ENCODE measurements at regions not wholly inside any gene's neighbourhood (a gene's known extent, or its start where the extent isn't known, plus 50 kb on each side); places are given as distances from the start of the nearest gene placed in this dataset.

DNA sequence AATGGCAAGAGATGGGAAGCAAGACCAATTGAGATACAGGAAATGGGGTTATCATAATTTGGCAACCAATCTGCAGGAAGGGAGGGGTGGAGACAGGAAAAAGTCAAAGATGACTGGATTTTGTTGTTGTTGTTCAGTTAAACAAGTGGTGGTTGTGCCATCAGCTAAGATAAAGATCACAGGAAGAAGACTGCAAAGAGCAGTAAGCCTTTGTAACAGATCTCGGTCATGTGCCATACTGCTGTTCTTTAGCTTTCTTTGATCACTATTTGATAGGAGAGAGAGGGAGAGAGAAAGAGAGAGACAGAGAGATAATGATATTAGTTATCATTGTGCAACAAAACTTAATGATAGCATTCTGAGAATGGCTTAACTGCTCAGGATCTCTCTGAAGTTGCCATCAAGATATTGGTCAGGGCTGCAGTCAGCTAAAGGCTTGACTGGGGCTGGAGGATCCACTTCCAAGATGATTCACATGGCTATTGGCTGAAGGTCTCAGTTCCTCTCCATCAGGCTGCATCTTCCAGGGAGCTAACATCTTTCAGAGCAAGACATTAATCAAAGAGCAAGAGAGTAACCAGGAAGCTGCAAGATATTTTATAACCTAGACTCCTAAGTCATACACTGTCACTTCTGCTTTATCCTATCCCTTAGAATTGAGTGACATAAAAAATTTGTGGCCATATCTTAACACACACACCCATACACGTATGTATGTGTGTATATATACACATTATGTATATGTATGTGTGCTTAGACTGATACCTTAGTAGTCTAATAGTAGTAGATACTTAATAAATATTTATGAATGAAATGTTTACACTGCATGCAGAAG lies 405.0 kb downstream of the SHISA9 start:
- ATAC-seq (no peak), DNase-seq (no peak)
- intact Hi-C loops (cut with micrococcal nuclease): no loop called here
- H2AFZ ChIP-seq (ENCODE audit: low read length): no peak overlapping the region
- no peaks in the 10 kb centered on the region for H3K9me3 ChIP-seq (ENCODE audit: low read length)
- H3K4me3 ChIP-seq (ENCODE audit: low read length): no peak overlapping the region
- no peak overlapping the region for H3K9ac ChIP-seq (ENCODE audit: low read length)
- no peaks in the 10 kb centered on the region for H3K27me3 ChIP-seq (ENCODE audit: low read length)
- H3K36me3 ChIP-seq (ENCODE audit: low read depth, low read length): no peaks in the 10 kb centered on the region
- no peaks in the 10 kb centered on the region for H4K20me1 ChIP-seq (ENCODE audit: low read length)
- no TSS peak for BruUV-seq (replicated peaks)
- H3F3A ChIP-seq (ENCODE audit: low read length, unreplicated experiment): no peaks in the 10 kb centered on the region
- H3K4me2 ChIP-seq (ENCODE audit: low read length): no peak overlapping the region
- no peaks in the 10 kb centered on the region for H3K79me2 ChIP-seq (ENCODE audit: low read length)
- no peak overlapping the region for H3K27ac ChIP-seq (ENCODE audit: low read length)
- TF ChIP-seq EZH2 (IDR thresholded peaks at IDR 0.05; ENCODE audit: low read length, unreplicated experiment): no peak
- TF ChIP-seq, protein P1, sequence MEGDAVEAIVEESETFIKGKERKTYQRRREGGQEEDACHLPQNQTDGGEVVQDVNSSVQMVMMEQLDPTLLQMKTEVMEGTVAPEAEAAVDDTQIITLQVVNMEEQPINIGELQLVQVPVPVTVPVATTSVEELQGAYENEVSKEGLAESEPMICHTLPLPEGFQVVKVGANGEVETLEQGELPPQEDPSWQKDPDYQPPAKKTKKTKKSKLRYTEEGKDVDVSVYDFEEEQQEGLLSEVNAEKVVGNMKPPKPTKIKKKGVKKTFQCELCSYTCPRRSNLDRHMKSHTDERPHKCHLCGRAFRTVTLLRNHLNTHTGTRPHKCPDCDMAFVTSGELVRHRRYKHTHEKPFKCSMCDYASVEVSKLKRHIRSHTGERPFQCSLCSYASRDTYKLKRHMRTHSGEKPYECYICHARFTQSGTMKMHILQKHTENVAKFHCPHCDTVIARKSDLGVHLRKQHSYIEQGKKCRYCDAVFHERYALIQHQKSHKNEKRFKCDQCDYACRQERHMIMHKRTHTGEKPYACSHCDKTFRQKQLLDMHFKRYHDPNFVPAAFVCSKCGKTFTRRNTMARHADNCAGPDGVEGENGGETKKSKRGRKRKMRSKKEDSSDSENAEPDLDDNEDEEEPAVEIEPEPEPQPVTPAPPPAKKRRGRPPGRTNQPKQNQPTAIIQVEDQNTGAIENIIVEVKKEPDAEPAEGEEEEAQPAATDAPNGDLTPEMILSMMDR (conservative IDR thresholded peaks at IDR 0.05; ENCODE audit: low read depth, low read length): no peak
- no peaks in the 10 kb centered on the region for H3K4me1 ChIP-seq (ENCODE audit: insufficient read depth, low read length)
- ChIA-PET POLR2A (ENCODE audit: unreplicated experiment) (no interaction called here), CTCF (no interaction called here)
- H3K9me2 ChIP-seq (replicated peaks; ENCODE audit: low read length): no peaks in the 10 kb centered on the region

DNA sequence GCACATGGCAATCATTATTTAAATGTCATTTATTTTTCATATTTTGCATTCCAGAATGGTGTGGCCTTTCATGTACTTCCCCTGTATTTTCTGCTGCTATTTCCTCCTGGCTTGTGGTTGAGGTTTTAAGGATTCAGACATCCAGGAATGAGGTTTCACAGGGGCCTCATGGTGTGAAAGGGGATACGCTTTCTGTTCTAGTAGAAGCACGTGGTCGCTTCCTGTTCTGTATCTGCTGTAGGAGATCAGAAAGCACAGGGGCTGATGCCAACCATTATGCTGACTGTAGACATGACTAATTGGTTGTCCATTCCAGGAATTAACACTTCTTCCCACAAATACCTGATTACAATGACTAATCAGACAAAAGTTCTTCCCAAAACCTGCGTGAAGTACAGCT lies 405.9 kb downstream of the SHISA9 start:
- Histone ChIP-seq H3K9me2 (replicated peaks; ENCODE audit: low read length) (no peaks in the 10 kb centered on the region), H3K27ac (ENCODE audit: low read length) (no peak overlapping the region), H3K4me1 (ENCODE audit: insufficient read depth, low read length) (no peaks in the 10 kb centered on the region), H3K9me3 (ENCODE audit: low read length) (no peaks in the 10 kb centered on the region), H3K27me3 (ENCODE audit: low read length) (no peaks in the 10 kb centered on the region), H2AFZ (ENCODE audit: low read length) (no peak overlapping the region), H4K20me1 (ENCODE audit: low read length) (no peaks in the 10 kb centered on the region), H3K4me3 (ENCODE audit: low read length) (no peak overlapping the region), H3K79me2 (ENCODE audit: low read length) (no peaks in the 10 kb centered on the region), H3F3A (ENCODE audit: low read length, unreplicated experiment) (no peaks in the 10 kb centered on the region), H3K4me2 (ENCODE audit: low read length) (no peak overlapping the region), H3K9ac (ENCODE audit: low read length) (no peak overlapping the region), H3K36me3 (ENCODE audit: low read depth, low read length) (no peaks in the 10 kb centered on the region)
- intact Hi-C loops (cut with micrococcal nuclease): no loop called here
- POLR2A ChIA-PET (ENCODE audit: unreplicated experiment): no interaction called here
- no TSS peak for BruUV-seq (replicated peaks)
- ATAC-seq (no peak), DNase-seq (no peak)
- CTCF ChIA-PET: no interaction called here
- TF ChIP-seq, protein P1 (conservative IDR thresholded peaks at IDR 0.05; ENCODE audit: low read depth, low read length): no peak

DNA sequence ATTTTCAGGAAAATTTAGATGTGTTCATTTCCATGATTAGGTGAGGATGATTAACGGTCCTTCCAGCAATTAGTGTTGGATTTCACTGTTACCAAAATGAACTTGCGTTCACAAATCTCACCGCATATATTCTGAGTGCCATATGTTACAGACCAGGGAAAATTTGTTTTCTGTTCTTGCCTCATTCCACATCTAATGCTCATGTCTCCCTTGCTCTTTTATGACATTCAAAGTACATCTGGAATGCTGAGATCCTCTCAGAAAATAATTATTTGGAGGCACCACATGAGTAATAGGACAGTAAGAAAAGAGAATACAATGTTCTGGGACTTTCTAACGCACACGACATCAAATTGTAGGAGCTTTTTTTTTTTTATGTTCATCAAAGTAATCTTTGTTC lies 406.5 kb downstream of the SHISA9 start:
- Histone ChIP-seq H3K4me3 (ENCODE audit: low read length) (no peak overlapping the region), H3K27ac (ENCODE audit: low read length) (no peak overlapping the region)

More for the DNA sequence above, 406.5 kb downstream of the SHISA9 start:
- Histone ChIP-seq H3K36me3 (ENCODE audit: low read depth, low read length) (no peaks in the 10 kb centered on the region), H3K4me2 (ENCODE audit: low read length) (no peak overlapping the region), H3K9me2 (replicated peaks; ENCODE audit: low read length) (no peaks in the 10 kb centered on the region), H3K79me2 (ENCODE audit: low read length) (no peaks in the 10 kb centered on the region), H3K9me3 (ENCODE audit: low read length) (no peaks in the 10 kb centered on the region), H2AFZ (ENCODE audit: low read length) (no peak overlapping the region), H3F3A (ENCODE audit: low read length, unreplicated experiment) (no peaks in the 10 kb centered on the region), H3K9ac (ENCODE audit: low read length) (no peak overlapping the region), H3K27me3 (ENCODE audit: low read length) (no peaks in the 10 kb centered on the region), H3K4me1 (ENCODE audit: insufficient read depth, low read length) (no peaks in the 10 kb centered on the region), H4K20me1 (ENCODE audit: low read length) (no peaks in the 10 kb centered on the region)
- CTCF ChIA-PET: no interaction called here
- POLR2A ChIA-PET (ENCODE audit: unreplicated experiment): no interaction called here
- intact Hi-C loops (cut with micrococcal nuclease): no loop called here
- DNase-seq (no peak), ATAC-seq (no peak)
- BruUV-seq (replicated peaks): no TSS peak
- TF ChIP-seq EZH2 (IDR thresholded peaks at IDR 0.05; ENCODE audit: low read length, unreplicated experiment) (no peak), EZH2phosphoT487 (IDR thresholded peaks at IDR 0.05; ENCODE audit: borderline replicate concordance, low read length) (no peak)
- TF ChIP-seq, protein P1 (conservative IDR thresholded peaks at IDR 0.05; ENCODE audit: low read depth, low read length): no peak

Data from PC-3 (cell line).